Activated naive CD8-positive, alpha-beta T cell treated with anti-CD3 and anti-CD28 coated beads for 36 hours (primary cell): ENCODE measurements at regions not wholly inside any gene's neighbourhood (a gene's known extent, or its start where the extent isn't known, plus 50 kb on each side); places are given as distances from the start of the nearest gene placed in this dataset.

Source experiments
- DNase-seq: peaks from one replicate; pipeline ENCODE4 v3.0.0; 2021
- H3K27ac Mint-ChIP-seq: one replicate; pipeline ENCODE4 v1.8.0; 2022; ENCODE audit warnings: mild to moderate bottlenecking, moderate library complexity, mixed read lengths
- H3K27me3 Mint-ChIP-seq: one replicate; pipeline ENCODE4 v1.8.0; 2022; ENCODE audit warnings: mild to moderate bottlenecking, mixed read lengths
- H3K36me3 Mint-ChIP-seq: one replicate; pipeline ENCODE4 v1.8.0; 2021; ENCODE audit warnings: mild to moderate bottlenecking, mixed read lengths
- H3K4me1 Mint-ChIP-seq: one replicate; pipeline ENCODE4 v1.8.0; 2021; ENCODE audit warnings: mixed read lengths
- H3K4me3 Mint-ChIP-seq: one replicate; pipeline ENCODE4 v1.8.0; 2022; ENCODE audit warnings: mild to moderate bottlenecking, moderate library complexity, mixed read lengths
- H3K9me3 Mint-ChIP-seq: one replicate; pipeline ENCODE4 v1.8.0; 2022; ENCODE audit warnings: mixed read lengths

- no peaks in the 10 kb centered on the region for H3K4me1 Mint-ChIP-seq
- H3K27me3 Mint-ChIP-seq, result no peaks in the 10 kb centered on the region
- H3K36me3 Mint-ChIP-seq, result no peaks in the 10 kb centered on the region
- no peak overlapping the region for H3K27ac Mint-ChIP-seq
- no peak overlapping the region for H3K4me3 Mint-ChIP-seq
- H3K9me3 Mint-ChIP-seq, result no peaks in the 10 kb centered on the region
- no peak for DNase-seq
Observed at GRCh38 chr9:8157683-8158324, 358.2 kb upstream of the DMAC1 start.

GRCh38 chr9:8156346-8156745 is 356.8 kb upstream of the DMAC1 start:
- Mint-ChIP-seq H3K36me3 (peaks cover 4% of the 10 kb centered on the region), H3K27ac (no peak overlapping the region), H3K27me3 (no peaks in the 10 kb centered on the region), H3K9me3 (peaks cover 5% of the 10 kb centered on the region), H3K4me1 (no peaks in the 10 kb centered on the region), H3K4me3 (no peak overlapping the region)
- DNase-seq, result no peak

DNA sequence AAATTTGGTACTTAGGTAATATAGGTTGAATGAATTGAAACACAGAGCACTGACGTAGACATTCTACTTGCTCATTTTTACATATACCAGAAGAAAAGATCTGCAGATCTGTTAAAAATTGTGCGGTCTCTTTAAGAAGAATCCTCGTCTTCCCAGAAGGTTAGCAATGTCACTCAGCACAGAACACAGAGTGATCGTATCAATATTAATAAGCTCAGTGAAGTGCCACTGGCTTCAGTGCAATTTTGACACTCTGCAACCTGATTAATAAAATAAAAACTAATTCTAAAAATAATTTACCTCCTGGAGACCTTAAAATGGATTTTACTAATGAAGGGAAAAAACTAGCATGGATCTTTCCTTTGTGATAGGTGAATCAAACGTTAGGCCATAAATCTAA is 356.1 kb upstream of the DMAC1 start:
- H3K4me1 Mint-ChIP-seq, result no peaks in the 10 kb centered on the region
- H3K27me3 Mint-ChIP-seq, result no peaks in the 10 kb centered on the region
- peaks cover 11% of the 10 kb centered on the region for H3K9me3 Mint-ChIP-seq
- DNase-seq, result no peak
- H3K4me3 Mint-ChIP-seq, result no peak overlapping the region
- peaks cover 8% of the 10 kb centered on the region for H3K36me3 Mint-ChIP-seq
- H3K27ac Mint-ChIP-seq, result no peak overlapping the region

DNA sequence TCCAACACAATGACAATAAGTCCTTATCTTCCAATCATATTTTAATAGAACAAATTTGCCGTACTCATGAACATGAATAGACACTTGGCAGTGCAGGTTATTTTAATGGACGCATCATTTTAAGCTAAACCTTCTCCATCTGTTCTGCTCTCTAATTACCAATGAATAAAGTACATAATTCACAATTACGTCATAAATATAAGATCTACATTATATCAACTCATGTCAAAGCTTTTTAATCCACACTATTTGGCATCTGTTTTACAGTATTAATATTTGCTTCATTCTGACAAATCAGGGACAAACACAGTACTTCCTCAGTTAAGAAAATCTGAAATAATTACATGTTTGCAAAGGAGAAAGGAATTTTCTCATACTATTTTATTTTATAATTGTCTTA is 344.1 kb upstream of the DMAC1 start:
- no peak overlapping the region for H3K4me3 Mint-ChIP-seq
- no peaks in the 10 kb centered on the region for H3K27me3 Mint-ChIP-seq
- no peaks in the 10 kb centered on the region for H3K9me3 Mint-ChIP-seq
- H3K36me3 Mint-ChIP-seq, result no peaks in the 10 kb centered on the region
- DNase-seq, result no peak
- no peak overlapping the region for H3K27ac Mint-ChIP-seq
- H3K4me1 Mint-ChIP-seq, result no peaks in the 10 kb centered on the region

- DNase-seq, result no peak
- Mint-ChIP-seq H3K4me1 (peaks cover 5% of the 10 kb centered on the region), H3K27me3 (no peaks in the 10 kb centered on the region), H3K27ac (no peak overlapping the region), H3K4me3 (no peak overlapping the region), H3K9me3 (no peaks in the 10 kb centered on the region), H3K36me3 (no peaks in the 10 kb centered on the region)
Observed at GRCh38 chr9:8140557-8140956, 341.0 kb upstream of the DMAC1 start.

DNA sequence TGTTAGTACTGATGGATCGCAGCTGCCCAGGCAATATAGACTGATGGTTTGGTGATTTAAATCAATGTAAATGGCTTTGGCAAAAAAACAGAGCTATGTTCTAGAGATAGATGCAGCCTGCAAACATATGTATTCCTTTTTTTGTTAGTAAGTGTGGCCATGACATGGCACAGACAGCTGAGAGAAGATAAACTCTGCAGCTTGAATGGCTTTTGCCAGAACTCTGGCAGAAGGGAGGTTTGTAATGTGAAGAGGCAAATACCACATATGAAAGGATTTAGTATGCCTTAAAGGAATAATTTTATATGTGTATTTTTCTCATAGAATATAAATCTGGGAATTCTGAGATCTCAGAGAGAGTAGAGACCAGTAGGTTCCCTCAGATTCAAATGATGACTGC is 340.2 kb upstream of the DMAC1 start:
- Mint-ChIP-seq H3K4me3 (no peak overlapping the region), H3K9me3 (no peaks in the 10 kb centered on the region), H3K36me3 (no peaks in the 10 kb centered on the region), H3K27me3 (no peaks in the 10 kb centered on the region), H3K4me1 (peaks cover 5% of the 10 kb centered on the region), H3K27ac (no peak overlapping the region)
- no peak for DNase-seq

DNA sequence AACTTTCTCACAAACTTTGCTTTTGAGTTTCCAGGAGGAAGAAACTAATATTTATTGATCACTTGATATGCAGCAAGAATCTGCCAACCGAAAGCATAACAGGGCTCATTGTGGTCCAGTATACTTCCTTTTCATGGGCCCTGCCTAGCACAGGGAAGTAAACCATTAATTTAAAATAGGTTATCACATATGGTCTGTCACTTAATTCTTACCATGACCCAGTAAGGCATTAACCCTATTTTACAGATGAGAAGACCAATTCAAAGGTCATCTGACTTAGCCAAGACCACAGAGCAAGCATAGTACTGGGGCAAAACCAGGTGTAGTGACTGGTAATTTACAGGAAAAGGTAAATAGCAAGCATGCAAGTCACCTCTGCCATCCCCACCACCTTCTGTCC is 336.9 kb upstream of the DMAC1 start:
- H3K27ac Mint-ChIP-seq, result no peak overlapping the region
- H3K4me3 Mint-ChIP-seq, result no peak overlapping the region
- peaks cover 5% of the 10 kb centered on the region for H3K4me1 Mint-ChIP-seq
- H3K9me3 Mint-ChIP-seq, result no peaks in the 10 kb centered on the region
- DNase-seq, result no peak
- no peaks in the 10 kb centered on the region for H3K36me3 Mint-ChIP-seq
- no peaks in the 10 kb centered on the region for H3K27me3 Mint-ChIP-seq

DNA sequence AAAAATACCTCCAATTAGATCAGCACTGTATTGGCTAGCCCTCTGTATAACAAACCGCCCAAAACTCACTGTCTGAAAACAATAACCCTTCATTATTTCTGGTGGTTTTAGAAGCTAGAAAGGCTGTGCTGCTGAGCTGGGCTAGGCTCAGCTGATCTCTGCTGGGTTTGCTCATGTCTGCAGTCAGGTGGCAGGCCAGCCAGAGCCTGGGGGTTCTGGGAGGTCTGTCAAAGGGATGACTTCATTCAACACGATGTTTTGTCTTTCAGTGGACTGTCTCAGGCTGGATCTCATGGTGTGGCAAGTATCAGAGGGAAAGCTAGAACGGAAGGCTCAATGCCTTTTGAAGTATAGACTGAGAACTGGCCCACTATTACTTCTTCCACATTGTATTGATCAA is 335.1 kb upstream of the DMAC1 start:
- H3K4me3 Mint-ChIP-seq, result no peak overlapping the region
- H3K27me3 Mint-ChIP-seq, result no peaks in the 10 kb centered on the region
- no peaks in the 10 kb centered on the region for H3K36me3 Mint-ChIP-seq
- peaks cover 5% of the 10 kb centered on the region for H3K4me1 Mint-ChIP-seq
- no peak overlapping the region for H3K27ac Mint-ChIP-seq
- no peaks in the 10 kb centered on the region for H3K9me3 Mint-ChIP-seq
- DNase-seq, result no peak

DNA sequence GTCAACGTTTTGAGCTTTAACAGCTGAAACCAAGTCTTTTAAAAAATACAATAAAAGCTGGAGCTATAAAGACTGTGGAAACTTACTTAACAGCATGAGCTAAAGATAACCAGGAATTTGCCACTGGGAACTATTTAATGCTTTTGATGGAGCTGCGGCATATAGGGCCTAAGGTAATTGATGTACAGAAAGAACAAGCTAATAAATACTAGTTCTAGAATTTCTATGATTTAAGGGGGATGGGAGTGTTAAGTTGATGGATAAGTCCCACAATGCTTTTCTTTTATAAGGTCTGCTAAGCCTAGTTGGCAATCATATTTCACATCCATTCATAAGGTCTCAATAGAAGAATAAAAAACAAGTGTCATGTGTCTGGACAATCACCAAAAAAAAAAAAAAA is 334.0 kb upstream of the DMAC1 start:
- no peak for DNase-seq
- Mint-ChIP-seq H3K4me1 (peaks cover 5% of the 10 kb centered on the region), H3K4me3 (no peak overlapping the region), H3K27ac (no peak overlapping the region), H3K9me3 (no peaks in the 10 kb centered on the region), H3K27me3 (no peaks in the 10 kb centered on the region), H3K36me3 (no peaks in the 10 kb centered on the region)

GRCh38 chr9:8115570-8115969 is 316.0 kb upstream of the DMAC1 start:
- Mint-ChIP-seq H3K4me3 (no peak overlapping the region), H3K27ac (no peak overlapping the region), H3K4me1 (peaks cover 11% of the 10 kb centered on the region), H3K9me3 (no peaks in the 10 kb centered on the region), H3K36me3 (no peaks in the 10 kb centered on the region), H3K27me3 (no peaks in the 10 kb centered on the region)
- no peak for DNase-seq

- no peak overlapping the region for H3K4me3 Mint-ChIP-seq
- no peaks in the 10 kb centered on the region for H3K36me3 Mint-ChIP-seq
- H3K27ac Mint-ChIP-seq, result no peak overlapping the region
- H3K27me3 Mint-ChIP-seq, result no peaks in the 10 kb centered on the region
- H3K9me3 Mint-ChIP-seq, result no peaks in the 10 kb centered on the region
- peaks cover 11% of the 10 kb centered on the region for H3K4me1 Mint-ChIP-seq
- no peak for DNase-seq
Observed at GRCh38 chr9:8114826-8115225, 315.2 kb upstream of the DMAC1 start.

GRCh38 chr9:8106362-8106761 is 306.8 kb upstream of the DMAC1 start:
- DNase-seq, result no peak
- Mint-ChIP-seq H3K4me1 (no peaks in the 10 kb centered on the region), H3K4me3 (no peak overlapping the region), H3K27me3 (no peaks in the 10 kb centered on the region), H3K9me3 (peaks cover 4% of the 10 kb centered on the region), H3K36me3 (no peaks in the 10 kb centered on the region), H3K27ac (no peak overlapping the region)

DNA sequence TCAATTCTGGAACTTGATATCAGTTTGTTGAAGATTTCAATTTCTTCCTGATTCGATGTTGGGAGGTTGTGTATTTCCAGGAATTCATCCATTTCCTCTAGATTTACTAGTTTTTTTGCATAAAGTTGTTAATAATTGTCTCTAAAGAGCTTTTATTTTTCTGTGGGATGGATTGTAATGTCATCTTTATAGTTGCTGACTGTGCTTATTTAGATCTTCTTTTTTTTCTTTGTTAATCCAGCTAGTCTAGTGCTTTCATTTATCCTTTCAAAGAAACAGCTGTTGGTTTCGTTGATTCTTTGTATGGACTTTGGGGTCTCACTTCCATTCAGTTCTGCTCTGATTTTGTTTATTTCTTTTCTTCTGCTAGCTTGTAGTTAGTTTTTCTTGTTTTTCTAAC is 302.0 kb upstream of the DMAC1 start:
- Mint-ChIP-seq H3K27ac (no peak overlapping the region), H3K4me3 (no peak overlapping the region), H3K36me3 (no peaks in the 10 kb centered on the region), H3K9me3 (peaks cover 4% of the 10 kb centered on the region), H3K4me1 (no peaks in the 10 kb centered on the region), H3K27me3 (no peaks in the 10 kb centered on the region)
- no peak for DNase-seq

GRCh38 chr9:8096091-8096490 is 296.5 kb upstream of the DMAC1 start:
- no peak overlapping the region for H3K27ac Mint-ChIP-seq
- H3K27me3 Mint-ChIP-seq, result no peaks in the 10 kb centered on the region
- H3K9me3 Mint-ChIP-seq, result no peaks in the 10 kb centered on the region
- no peak overlapping the region for H3K4me3 Mint-ChIP-seq
- H3K4me1 Mint-ChIP-seq, result no peaks in the 10 kb centered on the region
- DNase-seq, result no peak
- H3K36me3 Mint-ChIP-seq, result no peaks in the 10 kb centered on the region

GRCh38 chr9:8095672-8096086 is 296.1 kb upstream of the DMAC1 start:
- Mint-ChIP-seq H3K27ac (no peak overlapping the region), H3K4me1 (no peaks in the 10 kb centered on the region), H3K36me3 (no peaks in the 10 kb centered on the region), H3K9me3 (no peaks in the 10 kb centered on the region), H3K27me3 (no peaks in the 10 kb centered on the region), H3K4me3 (no peak overlapping the region)
- no peak for DNase-seq

DNA sequence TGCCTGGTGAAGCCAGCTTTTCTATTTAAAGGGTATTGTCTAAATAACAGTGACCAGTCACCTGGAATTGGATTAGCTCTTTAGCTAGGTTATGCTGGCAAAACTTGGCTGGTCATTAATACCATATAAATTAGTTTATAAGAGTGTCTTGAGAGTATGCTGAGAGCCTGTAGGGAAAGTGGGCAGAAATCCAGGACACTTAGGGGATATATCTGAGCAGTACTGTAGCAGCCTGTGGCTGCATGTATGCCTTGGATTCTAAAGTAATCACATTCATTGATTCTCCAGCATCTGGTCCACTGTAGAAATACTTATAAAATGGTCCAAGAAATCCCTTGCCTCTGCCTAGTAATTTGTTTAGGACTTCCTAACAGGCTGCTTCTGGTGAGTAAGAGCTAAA is 288.9 kb upstream of the DMAC1 start:
- H3K9me3 Mint-ChIP-seq, result no peaks in the 10 kb centered on the region
- no peak overlapping the region for H3K27ac Mint-ChIP-seq
- no peak for DNase-seq

DNA sequence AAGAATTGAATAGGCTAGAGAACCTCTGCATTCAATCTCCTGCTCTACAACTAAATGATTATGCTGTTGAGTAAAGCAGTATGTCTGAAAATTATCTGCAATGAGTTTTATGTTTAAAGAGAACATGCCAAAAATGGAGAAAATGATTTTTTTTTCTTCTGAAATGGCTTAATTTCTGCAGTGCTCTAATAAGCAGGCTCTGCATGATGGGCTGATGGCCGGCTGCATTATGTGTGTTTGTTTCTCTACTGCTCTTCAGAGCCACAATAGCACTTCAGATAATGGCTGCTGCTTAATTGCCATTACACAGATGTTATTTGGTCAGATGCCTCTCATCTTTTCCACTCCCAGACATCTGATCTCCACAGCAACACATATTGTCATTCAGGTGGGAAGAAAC is 286.4 kb upstream of the DMAC1 start:
- Mint-ChIP-seq H3K4me1 (no peaks in the 10 kb centered on the region), H3K9me3 (peaks cover 2% of the 10 kb centered on the region), H3K27ac (no peak overlapping the region), H3K27me3 (no peaks in the 10 kb centered on the region), H3K36me3 (no peaks in the 10 kb centered on the region), H3K4me3 (no peak overlapping the region)
- no peak for DNase-seq

More for the DNA sequence above, 288.9 kb upstream of the DMAC1 start:
- H3K4me1 Mint-ChIP-seq, result no peaks in the 10 kb centered on the region
- no peak overlapping the region for H3K4me3 Mint-ChIP-seq
- H3K27me3 Mint-ChIP-seq, result no peaks in the 10 kb centered on the region
- H3K36me3 Mint-ChIP-seq, result no peaks in the 10 kb centered on the region
